IMR-90 (cell line): ENCODE measurements at regions not wholly inside any gene's neighbourhood (a gene's known extent, or its start where the extent isn't known, plus 50 kb on each side); places are given as distances from the start of the nearest gene placed in this dataset.

Experiments used
- CHD1 ChIP-seq: IDR thresholded peaks from 2 replicates; pipeline ENCODE4 v1.6.1; 2012; ENCODE audit warnings: low read depth, low read length, improper control_type of control experiment
- CTCF ChIP-seq: conservative IDR thresholded peaks from 2 replicates; pipeline ENCODE4 v1.5.1; 2012; ENCODE audit warnings: mild to moderate bottlenecking, low read depth, low read length, improper control_type of control experiment
- ELK1 ChIP-seq: fragments of 150-350 bp; IDR thresholded peaks from 2 replicates; pipeline ENCODE4 v1.6.1; 2016; ENCODE audit warnings: low read depth, mild to moderate bottlenecking, low read length, moderate library complexity, borderline replicate concordance
- MAFK ChIP-seq: IDR thresholded peaks from 2 replicates; pipeline ENCODE4 v1.6.1; 2012; ENCODE audit warnings: low read depth, low read length, improper control_type of control experiment
- MAZ ChIP-seq: IDR thresholded peaks from 2 replicates; pipeline ENCODE4 v1.6.1; 2012; ENCODE audit warnings: low read depth, mild to moderate bottlenecking, low read length, improper control_type of control experiment, moderate library complexity, borderline replicate concordance
- POLR2A ChIP-seq: IDR thresholded peaks from 2 replicates; pipeline ENCODE4 v1.6.1; 2012; ENCODE audit warnings: mild to moderate bottlenecking, low read depth, low read length
- RAD21 ChIP-seq: IDR thresholded peaks from 2 replicates; pipeline ENCODE4 v1.6.1; 2012; ENCODE audit warnings: low read length, improper control_type of control experiment
- RCOR1 ChIP-seq: IDR thresholded peaks from 2 replicates; pipeline ENCODE4 v1.6.1; 2012; ENCODE audit warnings: mild to moderate bottlenecking, low read length, improper control_type of control experiment; ENCODE audit not compliant: insufficient replicate concordance
- RFX5 ChIP-seq: IDR thresholded peaks from 2 replicates; pipeline ENCODE4 v1.8.0; 2012; ENCODE audit warnings: low read depth, mild to moderate bottlenecking, low read length, moderate library complexity

- TF ChIP-seq CTCF (no peak), RCOR1 (no peak), MAZ (no peak), RAD21 (no peak), POLR2A (no peak), CHD1 (no peak), MAFK (no peak), RFX5 (no peak), ELK1 (no peak)
These were observed 361.3 kb upstream of the GBE1 start for GRCh38 chr3:82122554-82123345.
